ENCODE measurements at regions not wholly inside any gene's neighbourhood (a gene's known extent, or its start where the extent isn't known, plus 50 kb on each side); places are given as distances from the start of the nearest gene placed in this dataset.

DNA sequence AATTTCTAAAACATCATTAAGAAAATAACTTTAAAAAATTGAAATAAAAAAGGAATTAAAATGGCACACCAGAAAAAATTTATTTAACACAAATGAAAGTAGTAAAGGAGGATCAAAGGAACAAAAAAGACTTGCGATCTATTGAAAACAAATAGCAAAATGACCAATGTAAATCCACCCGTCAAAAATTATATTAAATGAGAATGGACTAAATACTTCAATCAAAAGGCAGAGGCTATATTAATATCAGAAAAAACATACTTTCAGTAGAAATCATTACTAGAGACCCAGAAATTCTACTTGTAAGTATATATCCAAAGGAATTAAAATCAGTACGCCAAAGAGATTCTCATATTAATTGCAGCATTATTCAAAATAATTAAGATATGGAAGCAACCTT is 293.1 kb upstream of the SOX4 start:
- no peaks in the 10 kb centered on the region for H3K27me3 ChIP-seq (replicated peaks in 2 of 5; ENCODE audit: control insufficient read depth in 4 of 5, insufficient read depth in 5 of 5, low read length in 4 of 5)
- no peak overlapping the region for H3K27ac ChIP-seq (ENCODE audit: insufficient read depth in 1 of 2, low read depth in 1 of 2, low read length in 2 of 2, poor library complexity in 1 of 2, severe bottlenecking in 2 of 2)
- CTCF ChIA-PET, result no interaction called here
- DNase-seq, result no peak
- no peak overlapping the region for H3K4me3 ChIP-seq (ENCODE audit: control insufficient read depth in 1 of 7, extremely low read depth in 1 of 7, insufficient read depth in 4 of 7, low read depth in 2 of 7, low read length in 6 of 7)
- peaks cover 0 to 5% (median 2%) of the 10 kb centered on the region in 5 experiments for H3K9me3 ChIP-seq (ENCODE audit: control extremely low read depth in 1 of 5, control insufficient read depth in 4 of 5, insufficient read depth in 2 of 5, low read depth in 1 of 5, low read length in 4 of 5)
- no peaks in the 10 kb centered on the region for H3K4me1 ChIP-seq (ENCODE audit: control extremely low read depth in 1 of 4, control insufficient read depth in 4 of 4, insufficient read depth in 4 of 4, low read length in 3 of 4)
- no CpG with 5 or more reads among the region's 3 CpGs for whole genome bisulfite sequencing (ENCODE audit: insufficient coverage)
- POLR2A ChIA-PET, result no interaction called here
- no peaks in the 10 kb centered on the region for H3K36me3 ChIP-seq (ENCODE audit: control insufficient read depth in 4 of 4, insufficient read depth in 4 of 4, low read length in 3 of 4)

DNA sequence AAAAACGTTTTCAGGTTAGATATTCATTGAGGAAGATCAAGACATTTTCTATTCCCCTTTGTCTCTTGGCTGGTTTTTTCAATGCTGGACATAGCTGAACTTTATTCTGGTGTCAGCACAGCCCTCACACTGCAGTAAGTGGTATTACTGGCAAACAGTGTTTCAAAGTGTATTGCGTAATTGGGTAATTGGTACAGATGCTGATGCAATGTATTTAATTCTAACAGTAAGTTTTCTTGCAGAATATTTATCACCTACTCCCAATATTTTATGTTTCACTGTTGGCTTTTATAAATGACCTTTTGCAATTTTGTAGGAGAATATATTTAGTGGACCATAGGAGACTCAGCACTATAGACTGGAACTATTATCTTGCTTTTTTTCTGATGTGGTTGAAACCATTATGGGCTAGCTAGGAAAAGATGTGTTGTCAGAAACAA is 287.6 kb upstream of the SOX4 start:
- Histone ChIP-seq H3K27me3 (replicated peaks in 2 of 5; ENCODE audit: control insufficient read depth in 4 of 5, insufficient read depth in 5 of 5, low read length in 4 of 5) (no peaks in the 10 kb centered on the region), H3K9me3 (ENCODE audit: control extremely low read depth in 1 of 5, control insufficient read depth in 4 of 5, insufficient read depth in 2 of 5, low read depth in 1 of 5, low read length in 4 of 5) (peaks cover 0 to 5% (median 2%) of the 10 kb centered on the region in 5 experiments), H3K36me3 (ENCODE audit: control insufficient read depth in 4 of 4, insufficient read depth in 4 of 4, low read length in 3 of 4) (no peaks in the 10 kb centered on the region), H3K27ac (ENCODE audit: insufficient read depth in 1 of 2, low read depth in 1 of 2, low read length in 2 of 2, poor library complexity in 1 of 2, severe bottlenecking in 2 of 2) (no peak overlapping the region), H3K4me3 (ENCODE audit: control insufficient read depth in 1 of 7, extremely low read depth in 1 of 7, insufficient read depth in 4 of 7, low read depth in 2 of 7, low read length in 6 of 7) (no peak overlapping the region), H3K4me1 (ENCODE audit: control extremely low read depth in 1 of 4, control insufficient read depth in 4 of 4, insufficient read depth in 4 of 4, low read length in 3 of 4) (no peaks in the 10 kb centered on the region)
- POLR2A ChIA-PET, result no interaction called here
- CTCF ChIA-PET, result interaction anchor here (0.9 kb wide), 1 partner anchor 50 kb away, joined by 3 read pairs; no protein-coding TSS in a partner anchor
- DNase-seq, result peak in 2 of 3 donors; percentile 17 to 19
- 100% methylated on average over 1 of the region's 2 CpGs for WGBS (ENCODE audit: insufficient coverage)

DNA sequence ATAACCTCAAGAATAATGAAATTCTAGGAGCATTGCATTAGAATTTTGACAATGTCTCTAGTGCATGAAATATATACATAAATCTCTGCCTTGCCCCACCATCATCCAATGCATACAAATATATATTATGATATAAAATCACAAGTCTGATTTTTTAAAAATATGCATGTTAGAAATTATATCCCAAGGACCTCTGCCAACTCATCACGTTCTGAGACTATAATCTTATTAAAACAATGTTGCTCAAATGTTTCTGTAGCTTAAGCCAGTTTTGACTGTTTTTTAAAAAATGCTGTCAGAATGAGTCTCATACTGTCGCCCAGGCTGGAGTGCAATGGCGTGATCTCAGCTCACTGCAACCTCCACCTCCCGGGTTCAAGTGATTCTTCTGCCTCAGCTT is 287.0 kb upstream of the SOX4 start:
- Histone ChIP-seq H3K9me3 (ENCODE audit: control extremely low read depth in 1 of 5, control insufficient read depth in 4 of 5, insufficient read depth in 2 of 5, low read depth in 1 of 5, low read length in 4 of 5) (peaks cover 0 to 5% (median 0%) of the 10 kb centered on the region in 5 experiments), H3K4me3 (ENCODE audit: control insufficient read depth in 1 of 7, extremely low read depth in 1 of 7, insufficient read depth in 4 of 7, low read depth in 2 of 7, low read length in 6 of 7) (no peak overlapping the region), H3K36me3 (ENCODE audit: control insufficient read depth in 4 of 4, insufficient read depth in 4 of 4, low read length in 3 of 4) (no peaks in the 10 kb centered on the region), H3K4me1 (ENCODE audit: control extremely low read depth in 1 of 4, control insufficient read depth in 4 of 4, insufficient read depth in 4 of 4, low read length in 3 of 4) (no peaks in the 10 kb centered on the region), H3K27ac (ENCODE audit: insufficient read depth in 1 of 2, low read depth in 1 of 2, low read length in 2 of 2, poor library complexity in 1 of 2, severe bottlenecking in 2 of 2) (no peak overlapping the region), H3K27me3 (replicated peaks in 2 of 5; ENCODE audit: control insufficient read depth in 4 of 5, insufficient read depth in 5 of 5, low read length in 4 of 5) (no peaks in the 10 kb centered on the region)
- DNase-seq, result no peak
- ChIA-PET CTCF (interaction anchor here (0.6 to 0.9 kb wide), 2 partner anchors 50 to 758 kb away, joined by 3 read pairs; no protein-coding TSS in a partner anchor), POLR2A (no interaction called here)
- WGBS (ENCODE audit: insufficient coverage), result 89% methylated on average over 2 of the region's 4 CpGs

DNA sequence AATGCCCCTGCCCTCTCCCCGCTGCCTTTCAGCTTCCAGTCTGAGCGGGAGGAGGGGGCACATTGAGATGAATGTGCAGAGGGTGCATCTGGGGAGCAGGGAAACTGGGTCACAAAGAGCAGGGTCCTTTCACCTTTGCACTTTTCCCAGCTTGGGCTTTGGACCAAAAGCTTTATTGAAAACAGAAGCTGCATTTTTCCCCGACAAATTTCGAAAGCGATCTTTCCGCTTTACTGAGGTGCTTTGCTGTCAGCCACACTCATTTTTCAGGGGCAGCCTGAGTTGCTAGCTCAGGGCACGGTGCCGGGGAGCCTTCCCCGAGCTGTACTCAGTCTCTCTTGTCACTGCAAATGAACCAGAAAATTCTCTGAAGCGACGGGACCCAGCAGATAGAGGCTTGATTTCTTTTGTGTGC is 283.7 kb upstream of the SOX4 start:
- H3K27ac ChIP-seq (ENCODE audit: insufficient read depth in 1 of 2, low read depth in 1 of 2, low read length in 2 of 2, poor library complexity in 1 of 2, severe bottlenecking in 2 of 2), result no peak overlapping the region
- WGBS (ENCODE audit: insufficient coverage), result 90% methylated on average over 11 of the region's 11 CpGs
- CTCF ChIA-PET, result interaction anchor here (0.7 kb wide), 1 partner anchor 58 kb away, joined by 4 read pairs; no protein-coding TSS in a partner anchor
- no peaks in the 10 kb centered on the region for H3K4me1 ChIP-seq (ENCODE audit: control extremely low read depth in 1 of 4, control insufficient read depth in 4 of 4, insufficient read depth in 4 of 4, low read length in 3 of 4)
- H3K4me3 ChIP-seq (ENCODE audit: control insufficient read depth in 1 of 7, extremely low read depth in 1 of 7, insufficient read depth in 4 of 7, low read depth in 2 of 7, low read length in 6 of 7), result no peak overlapping the region
- H3K36me3 ChIP-seq (ENCODE audit: control insufficient read depth in 4 of 4, insufficient read depth in 4 of 4, low read length in 3 of 4), result no peaks in the 10 kb centered on the region
- POLR2A ChIA-PET, result interaction anchor here (0.7 kb wide), 1 partner anchor 417 kb away, joined by 4 read pairs; no protein-coding TSS in a partner anchor
- no peaks in the 10 kb centered on the region for H3K9me3 ChIP-seq (ENCODE audit: control extremely low read depth in 1 of 5, control insufficient read depth in 4 of 5, insufficient read depth in 2 of 5, low read depth in 1 of 5, low read length in 4 of 5)
- H3K27me3 ChIP-seq (replicated peaks in 2 of 5; ENCODE audit: control insufficient read depth in 4 of 5, insufficient read depth in 5 of 5, low read length in 4 of 5), result no peaks in the 10 kb centered on the region
- DNase-seq, result no peak

DNA sequence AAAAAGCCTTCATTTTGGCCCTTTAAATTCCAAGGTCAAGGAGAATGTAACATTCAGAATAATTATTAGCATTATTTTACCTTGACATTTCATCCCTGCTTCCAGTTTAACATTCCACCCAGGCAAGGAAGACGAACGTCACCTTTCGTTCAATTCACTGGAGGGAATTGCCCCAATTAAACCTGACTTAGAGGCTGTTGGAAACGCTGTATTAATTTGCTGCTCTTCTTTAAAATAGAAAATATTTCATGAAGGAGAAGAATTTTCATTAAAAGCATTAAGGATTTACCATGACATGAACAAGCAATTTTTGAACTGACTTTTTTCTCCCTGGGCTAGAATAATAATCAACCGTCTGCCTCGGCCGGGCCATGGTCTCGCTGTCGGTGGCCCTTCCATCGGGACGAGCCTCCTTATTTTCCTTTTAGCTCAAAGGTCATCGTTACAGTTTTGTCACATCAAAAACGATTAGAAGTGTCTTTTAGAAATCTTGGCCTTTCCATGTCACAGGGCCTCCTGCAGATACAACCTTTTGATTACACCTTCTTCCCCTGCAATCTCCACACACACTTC is 282.9 kb upstream of the SOX4 start:
- Histone ChIP-seq H3K27ac (ENCODE audit: insufficient read depth in 1 of 2, low read depth in 1 of 2, low read length in 2 of 2, poor library complexity in 1 of 2, severe bottlenecking in 2 of 2) (no peak overlapping the region), H3K4me1 (ENCODE audit: control extremely low read depth in 1 of 4, control insufficient read depth in 4 of 4, insufficient read depth in 4 of 4, low read length in 3 of 4) (no peaks in the 10 kb centered on the region), H3K27me3 (replicated peaks in 2 of 5; ENCODE audit: control insufficient read depth in 4 of 5, insufficient read depth in 5 of 5, low read length in 4 of 5) (no peaks in the 10 kb centered on the region), H3K9me3 (ENCODE audit: control extremely low read depth in 1 of 5, control insufficient read depth in 4 of 5, insufficient read depth in 2 of 5, low read depth in 1 of 5, low read length in 4 of 5) (no peaks in the 10 kb centered on the region), H3K4me3 (ENCODE audit: control insufficient read depth in 1 of 7, extremely low read depth in 1 of 7, insufficient read depth in 4 of 7, low read depth in 2 of 7, low read length in 6 of 7) (no peak overlapping the region), H3K36me3 (ENCODE audit: control insufficient read depth in 4 of 4, insufficient read depth in 4 of 4, low read length in 3 of 4) (no peaks in the 10 kb centered on the region)
- WGBS (ENCODE audit: insufficient coverage), result 96% methylated on average over 9 of the region's 13 CpGs
- no peak for DNase-seq
- ChIA-PET POLR2A (no interaction called here), CTCF (no interaction called here)

DNA sequence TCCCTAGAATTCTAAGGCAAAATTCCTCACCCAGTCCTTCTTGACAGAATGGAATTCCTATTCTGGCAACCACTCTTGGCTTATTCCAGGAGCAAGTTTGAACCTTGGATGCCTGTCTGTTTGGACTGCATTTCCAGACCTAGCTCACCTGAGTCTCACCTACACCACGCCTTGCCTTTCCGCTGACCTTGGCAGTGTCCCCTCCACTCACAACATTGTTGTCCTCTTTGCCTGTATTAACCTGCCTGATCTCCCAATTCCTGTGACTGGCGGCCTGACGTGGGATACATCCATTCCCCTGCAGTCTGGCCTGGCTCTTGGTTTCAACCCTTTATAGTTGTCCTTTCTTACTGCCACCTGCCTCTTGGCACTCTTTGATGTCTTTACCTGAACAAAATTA is 281.4 kb upstream of the SOX4 start:
- H3K4me1 ChIP-seq (ENCODE audit: control extremely low read depth in 1 of 4, control insufficient read depth in 4 of 4, insufficient read depth in 4 of 4, low read length in 3 of 4), result no peaks in the 10 kb centered on the region
- no peak overlapping the region for H3K4me3 ChIP-seq (ENCODE audit: control insufficient read depth in 1 of 7, extremely low read depth in 1 of 7, insufficient read depth in 4 of 7, low read depth in 2 of 7, low read length in 6 of 7)
- DNase-seq, result no peak
- H3K27ac ChIP-seq (ENCODE audit: insufficient read depth in 1 of 2, low read depth in 1 of 2, low read length in 2 of 2, poor library complexity in 1 of 2, severe bottlenecking in 2 of 2), result no peak overlapping the region
- ChIA-PET CTCF (no interaction called here), POLR2A (no interaction called here)
- H3K9me3 ChIP-seq (ENCODE audit: control extremely low read depth in 1 of 5, control insufficient read depth in 4 of 5, insufficient read depth in 2 of 5, low read depth in 1 of 5, low read length in 4 of 5), result no peaks in the 10 kb centered on the region
- no peaks in the 10 kb centered on the region for H3K27me3 ChIP-seq (replicated peaks in 2 of 5; ENCODE audit: control insufficient read depth in 4 of 5, insufficient read depth in 5 of 5, low read length in 4 of 5)
- H3K36me3 ChIP-seq (ENCODE audit: control insufficient read depth in 4 of 4, insufficient read depth in 4 of 4, low read length in 3 of 4), result no peaks in the 10 kb centered on the region
- 98% methylated on average over 4 of the region's 4 CpGs for WGBS (ENCODE audit: insufficient coverage)

DNA sequence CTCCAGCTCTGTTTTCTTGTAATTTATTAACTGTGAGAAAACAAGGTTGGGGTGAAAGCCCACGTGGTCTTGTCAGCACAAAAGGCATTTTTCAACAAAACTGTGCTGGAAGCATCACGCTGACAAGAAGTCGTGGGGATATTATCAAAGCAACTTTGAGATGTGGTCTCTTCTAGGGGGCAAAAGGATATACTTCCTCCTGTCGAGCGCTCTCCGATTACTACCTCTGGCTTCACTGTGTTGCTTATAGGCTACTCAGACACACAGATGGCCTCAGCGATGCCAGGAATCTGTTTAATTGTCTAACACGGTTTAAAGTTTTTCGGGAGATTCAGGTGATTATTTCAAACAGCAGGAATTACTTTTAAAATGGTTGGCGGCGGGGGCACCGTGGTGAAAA is 275.9 kb upstream of the SOX4 start:
- 92% methylated on average over 9 of the region's 12 CpGs for WGBS (ENCODE audit: insufficient coverage)
- H3K4me3 ChIP-seq (ENCODE audit: control insufficient read depth in 1 of 7, extremely low read depth in 1 of 7, insufficient read depth in 4 of 7, low read depth in 2 of 7, low read length in 6 of 7), result no peak overlapping the region
- H3K9me3 ChIP-seq (ENCODE audit: control extremely low read depth in 1 of 5, control insufficient read depth in 4 of 5, insufficient read depth in 2 of 5, low read depth in 1 of 5, low read length in 4 of 5), result no peaks in the 10 kb centered on the region
- no peaks in the 10 kb centered on the region for H3K36me3 ChIP-seq (ENCODE audit: control insufficient read depth in 4 of 4, insufficient read depth in 4 of 4, low read length in 3 of 4)
- ChIA-PET POLR2A (no interaction called here), CTCF (no interaction called here)
- H3K4me1 ChIP-seq (ENCODE audit: control extremely low read depth in 1 of 4, control insufficient read depth in 4 of 4, insufficient read depth in 4 of 4, low read length in 3 of 4), result no peaks in the 10 kb centered on the region
- DNase-seq, result no peak
- H3K27me3 ChIP-seq (replicated peaks in 2 of 5; ENCODE audit: control insufficient read depth in 4 of 5, insufficient read depth in 5 of 5, low read length in 4 of 5), result no peaks in the 10 kb centered on the region
- H3K27ac ChIP-seq (ENCODE audit: insufficient read depth in 1 of 2, low read depth in 1 of 2, low read length in 2 of 2, poor library complexity in 1 of 2, severe bottlenecking in 2 of 2), result no peak overlapping the region
